Prostate gland (tissue), 2 donors: ENCODE measurements at regions not wholly inside any gene's neighbourhood (a gene's known extent, or its start where the extent isn't known, plus 50 kb on each side); places are given as distances from the start of the nearest gene placed in this dataset.

Experiments
- POLR2A ChIP-seq: fragments of 450-650 bp; IDR thresholded peaks from one replicate; pipeline ENCODE4 v1.6.1; 2016; ENCODE audit warnings: antibody characterized with exemption, mild to moderate bottlenecking
- POLR2AphosphoS5 ChIP-seq: sonication (generic); formaldehyde crosslinking; IDR thresholded peaks from one replicate; pipeline ENCODE4 v1.6.1; 2017; ENCODE audit warnings: antibody characterized with exemption
- TF ChIP-seq, protein P1 (sequence below), 4 experiments: fragments of 200-600 bp in 2 of 4; fragments of 450-650 bp in 2 of 4; sonication (generic) in 2 of 4; IDR thresholded peaks; 1 replicate in 3 of 4; 2 replicates in 1 of 4; pipeline ENCODE4 v1.5.1; 2016 to 2019; ENCODE audit warnings: antibody characterized with exemption in 4 of 4, mild to moderate bottlenecking in 2 of 4, moderate library complexity in 2 of 4

- TF ChIP-seq, protein P1, sequence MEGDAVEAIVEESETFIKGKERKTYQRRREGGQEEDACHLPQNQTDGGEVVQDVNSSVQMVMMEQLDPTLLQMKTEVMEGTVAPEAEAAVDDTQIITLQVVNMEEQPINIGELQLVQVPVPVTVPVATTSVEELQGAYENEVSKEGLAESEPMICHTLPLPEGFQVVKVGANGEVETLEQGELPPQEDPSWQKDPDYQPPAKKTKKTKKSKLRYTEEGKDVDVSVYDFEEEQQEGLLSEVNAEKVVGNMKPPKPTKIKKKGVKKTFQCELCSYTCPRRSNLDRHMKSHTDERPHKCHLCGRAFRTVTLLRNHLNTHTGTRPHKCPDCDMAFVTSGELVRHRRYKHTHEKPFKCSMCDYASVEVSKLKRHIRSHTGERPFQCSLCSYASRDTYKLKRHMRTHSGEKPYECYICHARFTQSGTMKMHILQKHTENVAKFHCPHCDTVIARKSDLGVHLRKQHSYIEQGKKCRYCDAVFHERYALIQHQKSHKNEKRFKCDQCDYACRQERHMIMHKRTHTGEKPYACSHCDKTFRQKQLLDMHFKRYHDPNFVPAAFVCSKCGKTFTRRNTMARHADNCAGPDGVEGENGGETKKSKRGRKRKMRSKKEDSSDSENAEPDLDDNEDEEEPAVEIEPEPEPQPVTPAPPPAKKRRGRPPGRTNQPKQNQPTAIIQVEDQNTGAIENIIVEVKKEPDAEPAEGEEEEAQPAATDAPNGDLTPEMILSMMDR (IDR thresholded peaks at IDR 0.05): no peak
- TF ChIP-seq POLR2AphosphoS5: no peak
- TF ChIP-seq POLR2A: no peak
These were observed 657.6 kb downstream of the CCDC171 start for GRCh38 chr9:16210440-16210839.
